ENCODE measurements at regions not wholly inside any gene's neighbourhood (a gene's known extent, or its start where the extent isn't known, plus 50 kb on each side); places are given as distances from the start of the nearest gene placed in this dataset.

GRCh38 chr2:151024696-151025251 is 236.9 kb downstream of the RBM43 start:
- DNase-seq (ENCODE audit: low read depth, low spot score) = no peak
- in situ Hi-C loops (cut with HindIII; ENCODE audit: low pct_unique_long_range_greater_than_20kb, low sequenced_read_pairs) = no loop called here

GRCh38 chr2:151021747-151022452 is 239.8 kb downstream of the RBM43 start:
- no peak for DNase-seq (ENCODE audit: low read depth, low spot score)
- in situ Hi-C loops (cut with HindIII; ENCODE audit: low pct_unique_long_range_greater_than_20kb, low sequenced_read_pairs) = no loop called here

DNA sequence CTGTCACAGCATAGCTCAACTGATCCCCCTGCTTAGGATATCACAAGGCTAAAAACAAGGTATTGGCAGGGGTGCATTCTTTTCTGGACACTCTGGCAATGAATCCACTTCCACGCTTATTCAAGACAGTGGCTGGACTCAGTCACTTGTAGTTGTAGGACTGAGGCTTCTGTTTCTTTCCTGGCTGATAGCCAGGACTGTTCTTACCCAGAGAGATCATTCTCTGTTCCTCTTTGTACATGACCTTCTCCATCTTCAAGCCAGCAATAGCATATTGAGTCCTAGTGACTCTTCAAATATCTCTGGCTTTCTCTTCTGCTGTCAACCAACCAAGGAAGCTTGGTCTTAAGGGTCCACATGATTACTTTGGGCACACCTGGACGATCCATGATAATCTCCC is 241.3 kb downstream of the RBM43 start:
- DNase-seq (ENCODE audit: low read depth, low spot score) = no peak
- in situ Hi-C loops (cut with HindIII; ENCODE audit: low pct_unique_long_range_greater_than_20kb, low sequenced_read_pairs) = no loop called here

DNA sequence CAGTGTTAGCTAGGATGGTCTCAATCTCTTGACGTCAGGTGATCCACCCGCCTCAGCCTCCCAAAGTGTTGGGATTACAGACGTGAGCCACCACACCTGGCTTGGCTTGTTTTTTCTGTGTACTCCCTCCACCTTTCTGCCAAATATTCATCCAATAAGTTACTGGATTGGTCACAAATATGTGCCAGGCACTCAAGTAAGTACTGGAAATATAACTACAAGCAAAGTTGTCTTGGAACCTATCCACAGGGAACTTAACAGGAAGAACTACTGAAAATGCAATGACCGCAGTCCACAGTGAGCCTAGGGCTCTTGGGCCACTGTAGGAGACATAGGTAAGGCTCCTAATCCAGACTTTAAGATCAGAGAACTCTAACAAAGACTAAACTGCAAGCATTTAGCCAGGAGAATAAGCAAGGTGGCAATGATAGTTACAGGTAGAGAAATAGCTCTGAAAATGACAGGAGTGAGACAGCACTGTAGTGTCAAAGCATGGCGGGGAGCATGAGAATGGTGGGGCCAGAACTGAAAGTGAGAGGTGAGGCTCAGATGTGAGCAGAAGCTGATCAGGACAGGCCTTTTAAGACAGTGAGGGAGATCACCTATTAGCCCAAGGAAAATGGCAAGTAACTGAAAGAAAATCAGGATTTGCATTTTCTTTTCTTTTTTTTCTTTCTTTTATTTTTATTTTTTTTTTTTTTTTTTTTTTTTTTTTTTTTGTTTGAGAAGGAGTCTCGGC is 252.1 kb downstream of the RBM43 start:
- DNase-seq (ENCODE audit: low read depth, low spot score) = no peak
- in situ Hi-C loops (cut with HindIII; ENCODE audit: low pct_unique_long_range_greater_than_20kb, low sequenced_read_pairs) = no loop called here

DNA sequence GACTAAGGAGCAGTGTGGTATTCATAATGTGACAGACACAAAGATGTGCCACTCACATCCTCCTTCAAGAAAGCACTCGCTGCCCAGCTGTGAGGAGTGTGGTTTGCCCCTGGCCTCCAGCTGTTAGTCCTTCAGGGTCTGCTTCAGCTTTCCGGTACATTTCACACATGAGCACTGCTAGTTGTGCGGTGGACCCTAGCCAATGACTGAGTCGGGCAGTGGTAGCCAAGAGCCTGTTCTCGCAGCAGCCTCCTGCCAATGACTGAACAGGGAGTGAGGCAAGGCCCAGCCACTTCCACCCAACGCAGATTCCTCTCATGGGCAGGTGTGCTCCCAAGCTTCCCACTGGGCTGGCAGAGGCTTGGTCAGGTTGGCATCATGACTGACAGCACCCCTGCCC is 254.3 kb downstream of the RBM43 start:
- in situ Hi-C loops (cut with HindIII; ENCODE audit: low pct_unique_long_range_greater_than_20kb, low sequenced_read_pairs) = no loop called here
- no peak for DNase-seq (ENCODE audit: low read depth, low spot score)

- in situ Hi-C loops (cut with HindIII; ENCODE audit: low pct_unique_long_range_greater_than_20kb, low sequenced_read_pairs) = no loop called here
- no peak for DNase-seq (ENCODE audit: low read depth, low spot score)
These were observed 258.6 kb downstream of the RBM43 start for GRCh38 chr2:151002959-151003600.

DNA sequence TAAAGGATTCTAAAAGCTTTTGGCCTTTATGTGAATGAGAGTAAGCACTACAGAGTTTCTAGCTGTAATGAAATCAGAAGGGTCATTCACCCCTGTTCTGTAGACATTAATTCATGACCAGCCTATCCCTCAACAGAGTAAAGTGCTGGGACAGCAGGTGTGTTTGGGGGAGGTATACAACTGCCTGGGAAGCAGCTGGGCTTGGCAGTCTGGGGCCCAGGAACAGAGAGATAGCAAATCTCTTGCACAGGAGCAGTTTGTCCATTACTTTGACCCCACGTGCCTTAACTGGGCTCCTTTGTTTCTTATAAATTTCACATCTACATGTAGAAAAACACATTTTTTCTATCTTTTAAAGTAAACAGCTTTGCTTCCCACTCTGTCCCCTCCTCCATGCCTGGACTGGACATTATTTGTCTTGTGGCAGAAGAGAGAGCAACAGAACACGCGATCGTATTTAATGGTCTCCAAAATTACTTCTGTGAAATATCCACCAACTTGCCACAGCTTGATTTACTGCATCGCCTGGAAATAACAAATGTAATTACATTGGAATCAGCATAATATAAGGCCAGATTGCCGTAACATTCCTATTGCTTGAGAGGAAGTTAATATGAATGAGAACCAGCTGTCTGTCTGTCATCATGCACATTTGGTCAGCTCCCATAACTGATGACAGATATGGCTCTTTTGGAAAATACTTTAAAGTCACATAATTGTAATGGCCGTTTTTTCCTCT is 263.8 kb downstream of the RBM43 start:
- no peak for DNase-seq (ENCODE audit: low read depth, low spot score)
- in situ Hi-C loops (cut with HindIII; ENCODE audit: low pct_unique_long_range_greater_than_20kb, low sequenced_read_pairs) = no loop called here

DNA sequence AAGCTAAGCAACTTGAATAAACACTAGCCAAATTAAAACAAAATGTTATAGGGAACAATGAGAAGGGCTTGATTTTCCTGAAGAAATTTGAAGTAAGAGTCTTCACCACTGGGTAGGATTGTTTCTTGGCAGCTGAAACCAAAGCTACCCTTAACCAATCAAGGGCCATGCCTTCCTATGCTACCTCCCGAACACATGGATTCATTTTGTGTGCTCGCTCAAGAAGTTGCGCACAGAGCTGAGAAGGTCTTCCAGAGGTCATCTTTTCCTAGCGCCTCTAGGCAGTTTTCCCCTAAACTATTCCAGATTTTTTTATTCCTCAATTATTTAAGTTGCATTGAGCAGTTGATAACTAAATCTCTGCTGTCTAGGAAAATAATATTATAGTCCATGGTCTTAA is 264.6 kb downstream of the RBM43 start:
- in situ Hi-C loops (cut with HindIII; ENCODE audit: low pct_unique_long_range_greater_than_20kb, low sequenced_read_pairs) = no loop called here
- no peak for DNase-seq (ENCODE audit: low read depth, low spot score)

DNA sequence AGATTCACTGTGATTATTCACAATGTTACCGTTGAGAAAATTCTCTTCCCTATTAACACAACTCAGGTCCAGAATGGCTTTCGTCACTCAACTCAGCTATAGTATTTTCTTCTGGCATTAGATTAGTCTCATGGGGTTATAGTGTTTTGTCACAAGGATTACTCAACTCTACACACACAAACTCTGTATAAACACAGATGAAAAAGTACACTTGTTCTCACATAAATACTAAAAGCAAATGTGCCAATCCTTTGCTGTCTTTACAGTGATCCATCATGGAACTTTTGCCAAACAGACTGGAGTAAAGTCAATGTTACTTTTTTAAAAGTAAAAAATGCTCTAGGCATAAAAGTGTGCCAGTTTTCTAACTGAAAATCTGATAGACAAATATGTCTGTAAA is 267.6 kb downstream of the RBM43 start:
- in situ Hi-C loops (cut with HindIII; ENCODE audit: low pct_unique_long_range_greater_than_20kb, low sequenced_read_pairs) = no loop called here
- DNase-seq (ENCODE audit: low read depth, low spot score) = no peak

DNA sequence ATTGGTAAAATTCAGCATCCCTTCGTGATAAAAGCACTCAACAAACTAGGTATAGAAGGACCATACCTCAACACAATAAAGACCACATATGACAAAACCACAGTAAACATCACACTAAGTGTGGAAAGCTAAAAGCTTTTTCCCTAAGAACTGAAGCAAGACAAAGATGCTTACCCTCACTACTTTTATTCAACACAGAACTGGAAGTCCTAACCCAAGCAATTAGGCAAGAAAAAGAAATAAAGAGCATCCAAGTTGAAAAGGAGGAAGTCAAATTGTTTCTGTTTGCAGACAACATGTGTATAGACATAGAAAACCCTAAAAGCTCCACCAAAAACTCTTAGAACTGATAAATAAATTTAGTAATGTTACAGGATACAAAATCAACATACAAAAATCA is 271.7 kb downstream of the RBM43 start:
- in situ Hi-C loops (cut with HindIII; ENCODE audit: low pct_unique_long_range_greater_than_20kb, low sequenced_read_pairs) = no loop called here
- DNase-seq (ENCODE audit: low read depth, low spot score) = no peak

GRCh38 chr2:150985741-150986140 is 275.9 kb downstream of the RBM43 start:
- DNase-seq (ENCODE audit: low read depth, low spot score) = no peak

DNA sequence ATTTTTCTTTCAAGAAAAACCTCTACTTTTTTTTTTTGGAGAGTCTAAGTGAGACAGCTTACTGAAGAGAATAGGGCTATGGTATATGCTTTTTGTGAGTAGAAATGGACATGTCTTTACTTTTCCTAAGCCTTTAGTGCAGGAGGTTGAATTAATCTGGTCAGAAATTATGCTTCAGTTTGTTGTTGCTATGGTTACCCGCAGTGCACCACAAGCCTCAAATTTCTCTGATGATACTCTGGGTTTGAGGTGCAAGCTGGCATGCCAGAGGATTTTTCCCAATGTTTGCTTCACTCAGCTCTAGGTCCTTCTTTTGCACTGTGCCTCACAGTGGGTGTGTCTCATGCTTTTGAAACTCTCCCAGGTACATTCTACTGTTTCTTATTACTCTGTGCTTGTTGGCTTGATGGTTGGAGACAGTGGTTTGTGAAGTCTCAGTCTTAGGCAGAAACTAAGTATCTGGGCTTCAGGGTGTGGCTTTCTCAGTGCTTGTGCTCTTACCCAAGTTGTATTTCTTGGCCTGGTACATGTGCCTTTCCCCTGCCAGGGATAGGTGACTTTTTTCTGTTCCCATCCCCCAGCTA is 278.3 kb downstream of the RBM43 start:
- in situ Hi-C loops (cut with HindIII; ENCODE audit: low pct_unique_long_range_greater_than_20kb, low sequenced_read_pairs) = no loop called here
- no peak for DNase-seq (ENCODE audit: low read depth, low spot score)

More at GRCh38 chr2:150985741-150986140, 275.9 kb downstream of the RBM43 start:
- in situ Hi-C loops (cut with HindIII; ENCODE audit: low pct_unique_long_range_greater_than_20kb, low sequenced_read_pairs) = no loop called here

GRCh38 chr2:150981826-150982225 is 279.8 kb downstream of the RBM43 start:
- no peak for DNase-seq (ENCODE audit: low read depth, low spot score)
- in situ Hi-C loops (cut with HindIII; ENCODE audit: low pct_unique_long_range_greater_than_20kb, low sequenced_read_pairs) = no loop called here

DNA sequence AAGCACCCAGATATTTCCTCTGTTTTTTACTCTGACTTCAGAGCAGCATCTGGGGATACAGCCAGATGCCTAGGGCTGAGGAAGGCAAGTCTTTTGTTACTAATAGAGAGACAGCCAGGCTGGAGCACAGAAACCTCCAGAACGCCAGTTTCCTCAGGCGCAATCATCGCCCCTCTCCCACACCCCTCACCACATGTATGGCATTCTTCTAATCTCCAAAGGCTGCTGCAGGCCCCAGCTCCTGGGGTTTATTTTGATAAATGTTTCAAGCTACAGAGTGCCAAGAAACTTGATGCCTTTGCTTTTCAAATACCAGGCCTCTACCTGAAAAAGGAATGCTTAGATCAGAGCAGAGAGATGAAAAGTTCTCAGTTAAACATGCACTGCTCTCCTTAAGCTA is 283.6 kb downstream of the RBM43 start:
- DNase-seq (ENCODE audit: low read depth, low spot score) = no peak
- in situ Hi-C loops (cut with HindIII; ENCODE audit: low pct_unique_long_range_greater_than_20kb, low sequenced_read_pairs) = no loop called here

DNA sequence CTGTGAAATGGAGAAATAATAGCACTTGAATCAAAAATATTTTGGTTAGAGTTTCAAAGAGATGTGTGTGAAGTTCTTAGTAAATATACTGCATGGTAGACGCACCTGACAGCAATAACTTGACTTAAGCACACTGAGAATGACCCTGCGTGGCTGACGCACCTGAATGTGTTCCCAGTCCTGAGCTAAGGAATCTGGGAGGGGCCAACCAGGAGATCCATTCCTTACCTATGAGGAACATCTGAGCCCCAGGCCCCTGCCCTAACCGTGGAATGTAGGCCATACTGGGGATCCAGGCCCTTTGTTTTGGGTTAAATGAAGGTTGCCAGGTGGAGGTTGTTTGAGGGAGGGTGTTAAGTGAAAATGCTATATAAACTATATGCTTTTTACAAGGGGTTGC is 284.4 kb downstream of the RBM43 start:
- no peak for DNase-seq (ENCODE audit: low read depth, low spot score)
- in situ Hi-C loops (cut with HindIII; ENCODE audit: low pct_unique_long_range_greater_than_20kb, low sequenced_read_pairs) = no loop called here

- DNase-seq (ENCODE audit: low read depth, low spot score) = no peak
- in situ Hi-C loops (cut with HindIII; ENCODE audit: low pct_unique_long_range_greater_than_20kb, low sequenced_read_pairs) = no loop called here
These were observed 285.1 kb downstream of the RBM43 start for GRCh38 chr2:150976604-150977003.

DNA sequence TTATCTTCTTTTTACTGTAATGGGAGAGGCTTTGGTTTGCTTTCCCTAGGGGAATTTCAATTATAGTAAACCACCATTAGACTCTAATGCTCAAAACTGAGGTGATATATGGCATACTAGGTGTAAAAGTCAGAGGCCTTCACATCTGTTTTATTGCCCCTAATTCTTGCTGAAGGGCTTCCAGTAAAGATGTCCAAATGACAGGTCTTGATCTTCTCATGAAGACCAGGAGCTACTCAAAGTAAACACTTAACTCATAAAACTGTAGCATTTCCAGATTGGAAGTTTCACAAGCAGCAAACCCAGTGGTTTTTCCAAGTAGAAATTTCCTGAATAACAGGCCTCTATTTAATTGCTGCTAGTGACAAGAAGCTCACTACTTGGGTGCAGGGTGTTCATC is 286.8 kb downstream of the RBM43 start:
- in situ Hi-C loops (cut with HindIII; ENCODE audit: low pct_unique_long_range_greater_than_20kb, low sequenced_read_pairs) = no loop called here
- no peak for DNase-seq (ENCODE audit: low read depth, low spot score)

- DNase-seq (ENCODE audit: low read depth, low spot score) = no peak
- in situ Hi-C loops (cut with HindIII; ENCODE audit: low pct_unique_long_range_greater_than_20kb, low sequenced_read_pairs) = no loop called here
These were observed 287.4 kb downstream of the RBM43 start for GRCh38 chr2:150974234-150974633.
